ENCODE measurements at regions not wholly inside any gene's neighbourhood (a gene's known extent, or its start where the extent isn't known, plus 50 kb on each side); places are given as distances from the start of the nearest gene placed in this dataset.

GRCh38 chr14:76313303-76313702 is 62.6 kb upstream of the ESRRB start:
- H3K27me3 ChIP-seq (ENCODE audit: control insufficient read depth, insufficient read depth, low read length): peaks cover 3% of the 10 kb centered on the region
- TF ChIP-seq, protein P1, sequence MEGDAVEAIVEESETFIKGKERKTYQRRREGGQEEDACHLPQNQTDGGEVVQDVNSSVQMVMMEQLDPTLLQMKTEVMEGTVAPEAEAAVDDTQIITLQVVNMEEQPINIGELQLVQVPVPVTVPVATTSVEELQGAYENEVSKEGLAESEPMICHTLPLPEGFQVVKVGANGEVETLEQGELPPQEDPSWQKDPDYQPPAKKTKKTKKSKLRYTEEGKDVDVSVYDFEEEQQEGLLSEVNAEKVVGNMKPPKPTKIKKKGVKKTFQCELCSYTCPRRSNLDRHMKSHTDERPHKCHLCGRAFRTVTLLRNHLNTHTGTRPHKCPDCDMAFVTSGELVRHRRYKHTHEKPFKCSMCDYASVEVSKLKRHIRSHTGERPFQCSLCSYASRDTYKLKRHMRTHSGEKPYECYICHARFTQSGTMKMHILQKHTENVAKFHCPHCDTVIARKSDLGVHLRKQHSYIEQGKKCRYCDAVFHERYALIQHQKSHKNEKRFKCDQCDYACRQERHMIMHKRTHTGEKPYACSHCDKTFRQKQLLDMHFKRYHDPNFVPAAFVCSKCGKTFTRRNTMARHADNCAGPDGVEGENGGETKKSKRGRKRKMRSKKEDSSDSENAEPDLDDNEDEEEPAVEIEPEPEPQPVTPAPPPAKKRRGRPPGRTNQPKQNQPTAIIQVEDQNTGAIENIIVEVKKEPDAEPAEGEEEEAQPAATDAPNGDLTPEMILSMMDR (conservative IDR thresholded peaks at IDR 0.05 in 1 of 2, IDR thresholded peaks at IDR 0.05 in 1 of 2; ENCODE audit: low read depth in 1 of 2, low read length in 2 of 2): no peak
- no peak for TF ChIP-seq EZH2 (IDR thresholded peaks at IDR 0.05; ENCODE audit: low read length, missing control alignments)
- no peak overlapping the region for H3K4me2 ChIP-seq (ENCODE audit: extremely low read depth, insufficient read depth, low read length)
- H3K79me2 ChIP-seq (ENCODE audit: control insufficient read depth, insufficient read depth, low read length): no peaks in the 10 kb centered on the region
- H3K27ac ChIP-seq (ENCODE audit: insufficient read depth, low read length): no peak overlapping the region
- DNase-seq (ENCODE audit: low read depth in 2 of 2): no peak
- no peak overlapping the region for H3K4me3 ChIP-seq (replicated peaks in 1 of 4; ENCODE audit: control extremely low read depth in 1 of 4, insufficient read depth in 1 of 4, low read depth in 3 of 4, low read length in 4 of 4)
- H3K9me3 ChIP-seq (ENCODE audit: control insufficient read depth, insufficient read depth, low read depth, low read length): no peaks in the 10 kb centered on the region
- no peaks in the 10 kb centered on the region for H3K36me3 ChIP-seq (ENCODE audit: control insufficient read depth, insufficient read depth, low read length)
- H2AFZ ChIP-seq (ENCODE audit: low read length): no peak overlapping the region
- H3K4me1 ChIP-seq (ENCODE audit: control insufficient read depth, extremely low read depth, insufficient read depth, low read length): no peaks in the 10 kb centered on the region
- H3K9ac ChIP-seq (ENCODE audit: insufficient read depth, low read length): no peak overlapping the region
- no peaks in the 10 kb centered on the region for H4K20me1 ChIP-seq (ENCODE audit: control insufficient read depth, extremely low read depth, insufficient read depth, low read length)

GRCh38 chr14:76313852-76314251 is 62.1 kb upstream of the ESRRB start:
- Histone ChIP-seq H3K9me3 (ENCODE audit: control insufficient read depth, insufficient read depth, low read depth, low read length) (no peaks in the 10 kb centered on the region), H3K27ac (ENCODE audit: insufficient read depth, low read length) (no peak overlapping the region), H3K79me2 (ENCODE audit: control insufficient read depth, insufficient read depth, low read length) (no peaks in the 10 kb centered on the region), H3K4me2 (ENCODE audit: extremely low read depth, insufficient read depth, low read length) (no peak overlapping the region), H4K20me1 (ENCODE audit: control insufficient read depth, extremely low read depth, insufficient read depth, low read length) (no peaks in the 10 kb centered on the region), H3K4me3 (replicated peaks in 1 of 4; ENCODE audit: control extremely low read depth in 1 of 4, insufficient read depth in 1 of 4, low read depth in 3 of 4, low read length in 4 of 4) (no peak overlapping the region), H2AFZ (ENCODE audit: low read length) (no peak overlapping the region), H3K27me3 (ENCODE audit: control insufficient read depth, insufficient read depth, low read length) (peaks cover 3% of the 10 kb centered on the region), H3K36me3 (ENCODE audit: control insufficient read depth, insufficient read depth, low read length) (no peaks in the 10 kb centered on the region), H3K4me1 (ENCODE audit: control insufficient read depth, extremely low read depth, insufficient read depth, low read length) (no peaks in the 10 kb centered on the region), H3K9ac (ENCODE audit: insufficient read depth, low read length) (no peak overlapping the region)
- no peak for DNase-seq (ENCODE audit: low read depth in 2 of 2)
- TF ChIP-seq, protein P1 (conservative IDR thresholded peaks at IDR 0.05 in 1 of 2, IDR thresholded peaks at IDR 0.05 in 1 of 2; ENCODE audit: low read depth in 1 of 2, low read length in 2 of 2): no peak
- TF ChIP-seq EZH2 (IDR thresholded peaks at IDR 0.05; ENCODE audit: low read length, missing control alignments): no peak

GRCh38 chr14:76314521-76315034 is 61.4 kb upstream of the ESRRB start:
- no peaks in the 10 kb centered on the region for H3K36me3 ChIP-seq (ENCODE audit: control insufficient read depth, insufficient read depth, low read length)
- DNase-seq (ENCODE audit: low read depth in 2 of 2): no peak
- H3K9me3 ChIP-seq (ENCODE audit: control insufficient read depth, insufficient read depth, low read depth, low read length): no peaks in the 10 kb centered on the region
- no peak overlapping the region for H3K9ac ChIP-seq (ENCODE audit: insufficient read depth, low read length)
- TF ChIP-seq, protein P1 (conservative IDR thresholded peaks at IDR 0.05 in 1 of 2, IDR thresholded peaks at IDR 0.05 in 1 of 2; ENCODE audit: low read depth in 1 of 2, low read length in 2 of 2): no peak
- TF ChIP-seq EZH2 (IDR thresholded peaks at IDR 0.05; ENCODE audit: low read length, missing control alignments): no peak
- no peak overlapping the region for H3K4me2 ChIP-seq (ENCODE audit: extremely low read depth, insufficient read depth, low read length)
- H3K27ac ChIP-seq (ENCODE audit: insufficient read depth, low read length): no peak overlapping the region
- H3K27me3 ChIP-seq (ENCODE audit: control insufficient read depth, insufficient read depth, low read length): peaks cover 3% of the 10 kb centered on the region
- no peak overlapping the region for H3K4me3 ChIP-seq (replicated peaks in 1 of 4; ENCODE audit: control extremely low read depth in 1 of 4, insufficient read depth in 1 of 4, low read depth in 3 of 4, low read length in 4 of 4)
- no peaks in the 10 kb centered on the region for H3K4me1 ChIP-seq (ENCODE audit: control insufficient read depth, extremely low read depth, insufficient read depth, low read length)
- no peak overlapping the region for H2AFZ ChIP-seq (ENCODE audit: low read length)
- no peaks in the 10 kb centered on the region for H4K20me1 ChIP-seq (ENCODE audit: control insufficient read depth, extremely low read depth, insufficient read depth, low read length)
- H3K79me2 ChIP-seq (ENCODE audit: control insufficient read depth, insufficient read depth, low read length): no peaks in the 10 kb centered on the region
